Retinal pigment epithelial cell (primary cell): ENCODE measurements at regions not wholly inside any gene's neighbourhood (a gene's known extent, or its start where the extent isn't known, plus 50 kb on each side); places are given as distances from the start of the nearest gene placed in this dataset.

ENCODE experiments used
- DNase-seq: peaks from one replicate; pipeline ENCODE4 v3.0.0-alpha.2; 2010; ENCODE audit warnings: low read depth
- H3K4me3 ChIP-seq: 2 replicates; pipeline ENCODE4 v1.5.1; 2011; ENCODE audit warnings: mild to moderate bottlenecking, low read length, control low read depth, moderate library complexity
- CTCF ChIP-seq: conservative IDR thresholded peaks from 2 replicates; pipeline ENCODE4 v1.5.1; 2011; ENCODE audit warnings: low read depth, low read length, control low read depth, inconsistent platforms

- peak; percentile 44 for DNase-seq
- no peak overlapping the region for H3K4me3 ChIP-seq
- no peak for TF ChIP-seq CTCF
Measured at GRCh38 chr7:16320099-16320660, 101.2 kb downstream of the CRPPA start.

- TF ChIP-seq CTCF, result no peak
- no peak overlapping the region for H3K4me3 ChIP-seq
- DNase-seq, result peak; percentile 55
Measured at GRCh38 chr7:16318989-16319915, 102.1 kb downstream of the CRPPA start.

- no peak for DNase-seq
- H3K4me3 ChIP-seq, result no peak overlapping the region
- no peak for TF ChIP-seq CTCF
Measured at GRCh38 chr7:16318463-16318862, 102.9 kb downstream of the CRPPA start.

- no peak overlapping the region for H3K4me3 ChIP-seq
- no peak for TF ChIP-seq CTCF
- DNase-seq, result no peak
Measured at GRCh38 chr7:16317406-16317805, 103.9 kb downstream of the CRPPA start.

- DNase-seq, result no peak
- TF ChIP-seq CTCF, result no peak
- H3K4me3 ChIP-seq, result no peak overlapping the region
Measured at GRCh38 chr7:16315280-16315679, 106.1 kb downstream of the CRPPA start.

- H3K4me3 ChIP-seq, result no peak overlapping the region
- TF ChIP-seq CTCF, result no peak
- no peak for DNase-seq
Measured at GRCh38 chr7:16309129-16309528, 112.2 kb downstream of the CRPPA start.

- no peak overlapping the region for H3K4me3 ChIP-seq
- TF ChIP-seq CTCF, result no peak
Measured at GRCh38 chr7:16301291-16301690, 120.0 kb downstream of the CRPPA start.

More at GRCh38 chr7:16301291-16301690, 120.0 kb downstream of the CRPPA start:
- peak; percentile 75 for DNase-seq
